GM19438 (cell line): ENCODE measurements at regions not wholly inside any gene's neighbourhood (a gene's known extent, or its start where the extent isn't known, plus 50 kb on each side); places are given as distances from the start of the nearest gene placed in this dataset.
"Not testable (repeated sequence)": the region's sequence is repeated elsewhere in the genome, so short reads cannot be mapped to it uniquely, and the experiment has no call there.

Experiments
- ATAC-seq: cut with Tn5 transposase; IDR thresholded peaks from one replicate; pipeline ENCODE4 v1.9.1; 2021; ENCODE audit warnings: low read depth; ENCODE audit not compliant: unreplicated experiment

- ATAC-seq = peak; percentile 14
These were observed 202.7 kb downstream of the SPRY1 start for GRCh38 chr4:123599061-123599919.

- ATAC-seq = peak; percentile 100
These were observed 203.6 kb downstream of the SPRY1 start for GRCh38 chr4:123599920-123600810.

- ATAC-seq = no peak
These were observed 204.7 kb downstream of the SPRY1 start for GRCh38 chr4:123600987-123601904.

- no peak for ATAC-seq
These were observed 205.4 kb downstream of the SPRY1 start for GRCh38 chr4:123602007-123602406.

DNA sequence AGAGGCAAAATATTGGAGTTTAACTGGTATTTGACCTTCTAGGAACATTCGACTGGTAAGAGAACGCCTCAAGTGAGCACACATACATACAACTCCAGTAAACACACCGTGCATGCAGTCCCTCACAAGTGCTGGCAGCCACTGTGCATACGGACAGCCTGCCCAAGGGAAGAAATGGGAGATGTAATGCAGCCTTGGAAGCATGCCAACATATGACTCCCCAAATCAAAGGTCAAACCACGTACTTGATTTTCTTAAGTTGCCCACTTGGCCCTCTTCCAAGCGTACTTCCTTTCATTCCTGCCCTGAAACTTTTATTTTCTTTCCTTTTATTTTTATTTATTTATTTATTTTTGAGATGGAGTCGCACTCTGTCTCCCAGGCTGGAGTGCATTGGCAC, 206.6 kb downstream of the SPRY1 start:
- no peak for ATAC-seq

GRCh38 chr4:123605797-123606196, 209.2 kb downstream of the SPRY1 start:
- ATAC-seq = not testable (repeated sequence)

GRCh38 chr4:123606336-123606735, 209.7 kb downstream of the SPRY1 start:
- no peak for ATAC-seq

DNA sequence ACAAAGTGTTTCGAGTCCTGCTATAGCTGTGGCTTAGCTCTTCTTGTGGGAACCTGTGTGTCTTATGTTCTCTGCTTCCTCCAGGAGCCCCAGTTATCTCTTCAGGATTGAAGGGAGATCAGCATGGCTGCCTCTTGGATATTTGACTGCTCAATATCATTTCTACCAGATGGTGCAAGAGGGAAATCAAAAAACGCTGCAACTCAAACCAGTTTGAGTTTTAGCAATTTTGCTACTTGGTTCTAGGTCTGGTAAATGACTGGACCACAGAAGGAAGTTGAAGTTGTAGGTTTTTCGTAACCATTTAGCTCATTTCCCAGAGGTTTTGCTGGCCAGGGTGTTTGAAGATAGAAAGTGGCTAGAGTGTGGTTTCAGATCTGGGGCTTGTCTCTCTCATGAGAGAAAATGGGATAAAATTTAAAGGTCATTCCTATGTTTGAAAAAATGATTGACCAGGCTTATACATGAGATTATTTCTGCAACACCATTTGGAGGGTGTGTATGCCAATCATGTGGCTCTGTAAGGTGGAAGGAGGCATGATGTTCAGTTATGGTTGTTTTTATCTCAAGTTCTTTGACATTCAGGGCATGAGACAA, 210.4 kb downstream of the SPRY1 start:
- peak; percentile 75 for ATAC-seq

GRCh38 chr4:123609829-123610228, 213.2 kb downstream of the SPRY1 start:
- ATAC-seq = no peak

- no peak for ATAC-seq
These were observed 217.2 kb downstream of the SPRY1 start for GRCh38 chr4:123613586-123614344.

DNA sequence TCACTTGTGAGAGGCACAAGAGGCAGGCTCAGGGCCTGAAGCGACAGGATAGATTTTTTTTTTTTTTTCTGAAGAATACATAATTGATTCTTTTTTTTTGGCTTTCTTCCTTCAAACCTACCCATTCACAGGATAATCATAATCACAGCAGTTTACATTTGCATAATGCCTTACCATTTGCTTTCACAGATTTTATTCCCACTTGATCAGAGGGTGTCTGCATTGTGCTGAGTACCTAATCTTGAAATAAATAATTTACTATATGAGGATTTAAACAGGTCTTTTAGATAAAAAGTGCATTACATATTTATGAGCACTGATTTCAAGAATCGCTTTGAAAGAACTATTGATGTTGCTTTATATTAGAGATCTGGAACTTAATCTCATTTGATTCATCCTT, 219.3 kb downstream of the SPRY1 start:
- ATAC-seq = no peak

DNA sequence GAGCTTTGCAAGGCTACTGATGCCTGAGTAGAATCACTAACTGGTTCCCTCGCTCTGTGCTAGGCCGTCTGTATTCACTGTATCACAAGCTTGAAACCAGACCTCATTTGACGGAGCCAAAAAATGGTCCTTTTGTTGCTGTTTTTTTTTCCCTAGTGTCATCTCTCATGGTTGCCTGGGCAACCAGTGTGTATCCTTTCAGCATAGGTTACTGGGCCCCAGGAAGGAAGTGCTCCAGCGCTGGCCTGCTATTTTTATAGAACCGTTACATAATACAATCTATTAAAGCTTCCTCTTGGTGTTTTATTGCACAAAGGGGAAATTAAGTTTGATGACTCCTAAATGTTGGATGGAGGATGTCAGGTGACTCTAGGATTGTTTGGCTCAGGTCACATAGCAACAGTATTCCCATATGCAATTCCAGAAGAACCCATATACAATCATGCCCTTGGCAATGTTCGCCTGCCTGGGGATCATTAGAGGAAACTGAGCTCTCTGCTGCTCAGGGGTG, 220.4 kb downstream of the SPRY1 start:
- ATAC-seq = no peak

- ATAC-seq = no peak
These were observed 221.2 kb downstream of the SPRY1 start for GRCh38 chr4:123617791-123618190.

GRCh38 chr4:123618606-123619005, 222.0 kb downstream of the SPRY1 start:
- no peak for ATAC-seq

- no peak for ATAC-seq
These were observed 222.7 kb downstream of the SPRY1 start for GRCh38 chr4:123619326-123619725.

- no peak for ATAC-seq
These were observed 223.3 kb downstream of the SPRY1 start for GRCh38 chr4:123619895-123620294.

- ATAC-seq = no peak
These were observed 224.6 kb downstream of the SPRY1 start for GRCh38 chr4:123621072-123621705.

DNA sequence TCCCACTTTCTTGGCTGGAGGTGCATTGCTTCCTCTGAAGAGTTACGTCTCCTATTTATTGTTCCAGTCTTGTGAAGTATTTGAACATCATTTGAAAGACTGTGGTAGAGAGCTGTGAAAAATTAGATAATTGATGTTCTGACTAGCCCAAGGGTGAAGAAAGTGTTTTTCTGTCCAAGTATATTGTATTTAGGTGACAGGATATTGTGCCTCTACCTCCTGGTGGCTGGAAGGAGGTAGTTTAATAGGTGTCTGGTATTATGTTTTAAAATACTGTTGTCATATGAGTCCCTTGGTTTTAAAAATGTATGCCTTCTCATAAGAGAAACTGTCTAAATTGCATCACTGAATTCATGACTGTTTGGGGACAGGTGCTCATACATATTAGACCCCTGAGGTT, 226.0 kb downstream of the SPRY1 start:
- no peak for ATAC-seq

DNA sequence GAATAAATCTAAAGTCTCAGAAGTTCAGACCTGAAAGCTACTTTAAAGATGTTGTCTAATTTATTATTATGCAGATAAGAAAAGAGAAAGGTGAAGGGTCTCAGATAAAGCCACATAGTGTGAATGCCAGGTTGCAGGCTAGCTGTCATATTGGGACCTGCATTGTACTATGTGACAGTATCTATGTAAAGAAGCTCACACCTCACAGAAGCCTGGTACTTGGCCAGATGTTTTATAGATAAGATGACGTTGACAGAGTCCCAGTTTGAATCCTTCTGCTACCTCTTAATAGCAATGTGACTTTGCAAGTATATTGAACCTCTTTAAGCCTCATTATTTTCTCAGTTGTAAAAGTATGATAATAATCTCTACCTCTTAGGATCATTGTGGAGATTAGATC, 227.0 kb downstream of the SPRY1 start:
- no peak for ATAC-seq
